NCI-H524 treated with DMSO at 0.1 percent for 48 hours (cell line): ENCODE measurements at regions not wholly inside any gene's neighbourhood (a gene's known extent, or its start where the extent isn't known, plus 50 kb on each side); places are given as distances from the start of the nearest gene placed in this dataset.
"Not testable (repeated sequence)": the region's sequence is repeated elsewhere in the genome, so short reads cannot be mapped to it uniquely, and the experiment has no call there.

ENCODE experiments used
- DNase-seq: peaks from one replicate; lab custom pipeline; 2025; lab: John Stamatoyannopoulos, UW

DNA sequence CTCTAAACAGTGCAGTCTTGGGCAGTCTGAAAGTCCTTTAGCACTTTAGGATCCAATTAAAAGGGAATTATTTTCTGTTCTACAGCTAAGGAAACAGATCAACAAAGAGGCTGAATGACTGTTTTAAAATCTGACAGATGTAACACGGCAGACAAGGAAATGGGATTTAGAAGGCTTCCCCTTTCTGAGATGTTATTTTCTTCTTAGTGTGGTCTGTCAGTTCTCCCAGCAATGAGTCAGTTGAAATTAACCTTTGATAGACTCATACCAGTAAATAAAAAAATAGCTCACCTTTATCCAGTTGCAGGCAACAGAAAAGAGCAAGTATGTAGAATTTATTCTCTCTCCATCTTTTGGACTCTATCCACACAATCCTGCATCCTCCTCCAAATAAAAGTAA is 98.1 kb downstream of the NEDD1 start:
- DNase-seq, result no peak

DNA sequence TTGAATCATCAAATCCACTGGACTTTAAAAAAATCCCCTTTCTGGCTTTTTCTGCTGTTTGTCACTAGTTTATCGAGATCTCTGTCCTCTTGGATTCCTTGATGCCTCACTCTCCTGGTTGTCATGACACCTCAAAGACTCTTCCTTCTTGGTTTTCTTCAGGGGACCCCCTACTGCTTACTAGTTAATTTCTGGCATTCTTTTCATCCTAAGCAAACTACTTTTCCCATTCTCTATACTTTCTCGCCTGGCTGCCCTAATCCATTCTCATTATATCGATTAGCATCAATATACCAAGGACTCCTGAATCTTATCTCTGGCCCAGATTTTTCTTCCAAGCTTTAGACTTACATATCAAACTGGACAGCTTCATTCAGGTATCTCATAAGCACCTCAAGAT is 98.6 kb downstream of the NEDD1 start:
- DNase-seq, result no peak

DNA sequence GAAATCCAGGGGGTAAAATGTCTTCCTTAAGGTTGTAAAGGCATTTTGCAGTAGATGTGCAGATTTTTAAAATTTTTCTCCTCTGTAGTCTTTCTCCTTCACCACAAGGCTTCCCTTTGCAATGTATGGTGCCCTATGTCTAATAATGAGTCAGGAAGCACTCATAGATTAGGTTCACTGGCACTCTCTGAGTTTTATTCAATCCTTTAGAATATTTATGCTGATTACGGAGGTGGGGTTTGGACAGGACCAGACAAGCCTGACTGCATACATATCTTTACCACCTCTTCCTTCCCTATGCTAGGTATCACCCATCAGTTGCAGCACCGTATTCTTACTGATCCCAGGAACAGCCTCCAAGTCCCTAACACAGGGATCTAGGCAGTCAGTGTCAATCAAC is 99.5 kb downstream of the NEDD1 start:
- DNase-seq, result no peak

DNA sequence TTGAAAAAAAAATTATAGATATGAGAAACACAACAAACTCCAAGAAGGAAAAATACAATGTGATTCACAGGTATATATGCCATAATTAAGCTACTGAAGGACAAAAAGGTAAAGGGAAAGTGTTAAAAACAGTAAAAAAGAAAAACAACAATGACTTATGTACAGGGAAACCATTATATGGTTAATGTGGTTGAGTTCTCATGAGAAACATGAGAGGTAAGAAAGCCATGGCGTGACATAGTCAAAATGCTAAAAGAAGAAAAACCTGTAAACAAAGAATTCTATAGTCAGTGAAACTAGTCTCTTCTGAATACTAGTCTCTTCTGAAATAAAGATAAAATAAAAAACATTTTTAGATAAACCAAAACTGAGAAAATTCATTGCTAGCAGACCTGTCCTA is 109.1 kb downstream of the NEDD1 start:
- no peak for DNase-seq

DNA sequence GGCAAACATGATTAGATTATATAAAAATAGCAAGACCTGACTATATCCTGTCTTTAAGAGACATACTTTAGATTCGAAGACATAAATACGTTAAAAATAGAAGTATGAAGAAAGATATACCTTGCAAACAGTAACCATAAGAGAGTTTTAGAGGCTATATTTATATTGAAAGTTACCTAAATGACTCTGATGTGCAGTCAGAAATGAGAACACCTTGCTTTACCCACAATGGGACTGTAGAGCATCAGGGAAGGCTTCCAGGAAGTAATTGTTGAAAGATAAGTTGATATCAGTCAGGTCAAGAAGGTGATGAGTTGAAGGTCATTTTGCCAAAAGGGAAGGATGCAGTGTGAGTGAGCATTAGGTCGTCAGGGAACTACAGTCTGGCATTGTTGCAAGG is 110.2 kb downstream of the NEDD1 start:
- DNase-seq, result no peak

DNA sequence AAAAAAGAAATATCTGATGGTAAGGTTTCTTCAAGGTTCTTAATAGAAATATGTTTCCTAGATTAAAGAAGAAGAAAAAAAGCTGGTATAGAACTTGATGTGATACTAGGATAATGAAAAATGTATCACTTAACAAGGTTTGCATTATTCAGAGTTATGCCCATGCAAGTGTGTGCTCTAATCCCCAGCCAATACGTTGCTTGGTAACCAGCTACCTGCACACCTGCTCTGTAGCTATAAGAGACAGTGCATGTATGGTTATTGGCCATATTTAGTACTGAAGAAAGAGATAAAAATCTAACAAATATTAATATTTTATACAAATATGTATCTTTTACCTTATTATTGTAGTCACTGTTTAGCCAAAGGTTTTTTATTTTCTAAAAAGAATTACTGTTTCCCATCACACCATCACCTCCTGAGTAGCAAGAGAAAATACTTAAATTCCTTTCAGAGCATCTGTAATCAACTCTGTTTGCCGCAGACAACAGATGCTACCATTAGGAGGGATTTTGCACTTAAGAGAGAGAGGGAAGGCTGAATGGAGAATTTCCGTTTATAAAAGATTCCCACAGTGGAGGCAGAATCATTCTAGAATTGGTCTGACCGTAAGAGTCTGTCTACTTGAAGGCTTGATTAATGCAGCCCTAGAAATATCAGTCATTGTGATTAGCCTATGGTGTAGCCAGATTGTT is 115.6 kb downstream of the NEDD1 start:
- DNase-seq, result peak; percentile 41

DNA sequence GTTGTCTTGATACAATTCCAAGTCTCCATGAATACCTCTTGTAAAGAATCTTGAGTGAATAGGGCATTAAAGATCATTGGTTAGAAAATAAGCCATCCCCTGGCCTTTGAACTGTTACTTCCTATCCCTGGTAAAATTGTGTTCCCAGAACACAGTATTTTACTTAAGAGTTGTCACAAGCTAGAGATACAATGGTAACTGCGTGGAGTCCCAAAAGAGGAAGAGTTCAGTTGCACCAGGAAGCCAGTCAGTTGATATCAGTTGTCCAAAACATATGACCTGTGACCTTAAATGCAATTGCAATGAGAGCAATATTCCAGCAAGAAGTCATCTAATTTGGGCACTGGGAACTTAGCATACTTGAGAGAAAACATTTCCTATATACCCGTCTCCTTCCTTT is 117.3 kb downstream of the NEDD1 start:
- no peak for DNase-seq

DNA sequence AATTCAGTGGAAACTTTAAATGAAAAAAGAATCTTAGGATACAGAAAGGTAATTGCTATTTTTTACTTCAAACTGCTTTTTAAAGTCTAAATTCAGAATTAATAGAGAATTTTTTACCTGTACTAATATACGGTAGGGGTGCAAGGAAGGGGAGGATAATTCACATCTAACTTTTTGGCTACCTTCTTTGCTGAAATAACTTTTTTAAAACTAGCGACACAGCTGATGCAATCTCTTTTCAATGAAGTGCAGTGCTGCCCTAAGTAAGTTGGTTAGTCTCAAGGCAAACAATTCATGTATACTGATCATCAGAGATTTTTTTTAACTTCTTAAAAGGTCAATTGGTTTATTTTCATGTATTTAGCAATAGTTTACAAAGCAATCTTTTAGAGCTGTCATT is 119.8 kb downstream of the NEDD1 start:
- DNase-seq, result no peak

DNA sequence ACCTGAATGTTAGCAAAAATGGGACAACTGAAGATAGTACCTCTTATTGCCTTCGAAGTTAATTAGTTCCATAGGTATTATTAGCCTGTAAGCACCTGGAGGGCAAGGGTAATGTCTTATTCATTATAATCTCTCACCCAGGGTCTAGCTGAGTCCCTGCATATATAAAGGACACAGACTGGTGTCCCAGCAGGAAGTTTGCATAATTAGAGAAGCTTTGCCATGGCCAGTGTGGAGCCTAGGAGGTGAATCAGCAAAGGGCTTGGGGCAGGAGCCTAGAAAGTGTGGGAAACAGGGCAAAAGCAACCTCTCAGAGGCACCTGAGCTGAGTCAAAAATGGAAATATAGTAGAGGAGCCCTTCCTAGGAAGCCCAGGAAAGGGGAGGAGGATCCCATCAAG is 120.4 kb downstream of the NEDD1 start:
- DNase-seq, result no peak

DNA sequence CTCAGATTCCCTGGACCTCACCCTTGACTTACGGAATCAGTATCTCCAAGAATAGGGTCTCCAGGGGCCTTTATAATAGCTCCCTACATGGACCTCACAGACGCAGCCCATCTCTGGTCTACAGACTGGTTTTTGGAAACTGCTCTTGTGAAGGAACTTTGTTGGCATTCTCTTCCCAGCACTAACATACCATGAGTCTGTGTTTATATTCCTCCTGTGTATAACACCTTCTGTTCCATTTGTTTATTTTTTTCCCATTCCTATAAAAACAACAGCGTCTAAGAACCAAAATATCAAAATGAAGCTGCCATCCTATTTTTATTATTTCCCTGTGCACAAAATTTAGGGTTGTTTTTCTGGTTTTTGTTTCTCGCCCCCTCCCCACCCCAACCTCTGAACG is 131.1 kb downstream of the NEDD1 start:
- DNase-seq, result no peak

DNA sequence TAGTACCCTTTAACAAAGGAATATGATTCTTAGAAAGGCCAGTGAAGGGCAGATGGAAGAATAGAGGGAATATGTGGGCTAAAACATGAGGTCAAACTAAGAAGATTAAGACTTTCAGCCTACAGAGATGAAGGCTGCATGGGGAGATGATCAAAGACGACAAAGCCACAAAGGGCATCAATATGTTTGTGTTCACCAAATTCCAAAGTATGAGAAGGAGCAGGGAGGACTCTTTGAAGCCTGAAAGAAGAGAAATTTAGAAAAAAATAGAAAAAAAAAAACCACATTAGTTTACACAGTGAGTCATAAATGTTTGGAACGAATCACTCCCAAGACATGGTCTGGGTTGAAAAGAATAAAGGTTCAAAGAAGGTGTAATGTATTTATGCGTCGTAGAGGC is 131.8 kb downstream of the NEDD1 start:
- DNase-seq, result no peak

DNA sequence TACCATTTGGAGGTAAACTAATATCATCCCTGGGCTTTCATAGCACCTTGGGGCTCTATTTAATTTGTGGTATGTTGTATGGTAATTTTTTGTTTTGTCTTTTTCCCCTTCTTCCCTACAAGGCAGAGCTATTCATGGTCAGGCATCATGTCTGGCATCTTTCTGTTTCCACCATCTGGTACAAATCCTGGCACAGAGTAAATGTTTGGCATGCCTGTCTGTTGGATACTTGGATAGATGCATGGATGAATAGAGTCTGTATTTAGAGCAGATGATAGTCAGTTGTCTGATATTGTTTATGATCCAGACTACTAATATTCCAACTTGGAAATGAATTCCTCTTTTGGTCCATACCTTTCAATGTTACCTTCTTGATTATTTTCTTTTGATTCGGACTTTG is 139.8 kb downstream of the NEDD1 start:
- no peak for DNase-seq

DNA sequence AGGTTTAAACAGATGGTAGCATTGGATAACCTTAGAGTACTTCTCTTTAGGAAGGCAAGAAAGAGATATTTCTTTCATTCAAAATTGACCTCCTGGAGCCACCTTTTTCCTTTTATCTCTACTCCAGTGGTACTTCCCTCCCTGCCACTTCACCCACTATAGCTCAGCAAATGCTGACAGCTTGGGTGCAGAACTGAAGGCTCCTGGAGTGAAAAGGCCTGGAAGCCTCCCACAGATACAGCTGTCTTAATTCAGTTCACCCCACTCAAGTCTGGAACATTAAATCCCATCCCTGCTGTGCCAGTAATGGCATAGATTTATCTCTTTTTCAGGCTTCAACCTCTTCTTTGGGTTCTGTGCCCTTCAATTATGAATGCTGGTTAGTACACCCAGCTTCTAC is 140.3 kb downstream of the NEDD1 start:
- DNase-seq, result no peak

DNA sequence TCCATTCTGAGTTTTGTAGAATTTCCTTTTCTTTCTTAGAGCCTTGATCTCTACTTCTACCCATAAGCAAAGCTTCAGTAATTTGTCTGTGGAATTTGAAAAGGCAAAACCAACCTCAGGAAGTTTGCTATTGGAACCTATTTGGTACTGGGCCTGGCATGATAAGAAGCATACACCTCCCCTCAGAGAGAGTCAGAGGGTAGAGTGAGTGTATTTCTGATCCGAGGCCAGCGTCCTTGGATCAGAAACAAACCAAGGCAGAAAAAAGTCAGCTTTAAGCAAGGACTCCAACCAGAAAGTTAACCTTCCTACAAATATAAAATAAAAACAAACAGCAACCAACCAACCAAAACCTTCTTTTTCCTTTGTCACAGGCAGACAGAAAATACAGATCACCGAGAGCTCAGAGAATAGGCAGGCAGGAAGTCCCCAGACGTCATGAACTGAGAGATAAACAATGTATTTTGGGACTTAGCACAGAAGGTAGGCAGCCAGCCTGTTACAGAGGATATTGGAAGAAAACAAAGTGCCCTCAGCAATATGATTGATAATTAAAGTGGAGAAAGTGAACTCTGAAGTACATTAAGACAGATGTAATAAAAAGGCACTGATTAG is 141.5 kb downstream of the NEDD1 start:
- no peak for DNase-seq

DNA sequence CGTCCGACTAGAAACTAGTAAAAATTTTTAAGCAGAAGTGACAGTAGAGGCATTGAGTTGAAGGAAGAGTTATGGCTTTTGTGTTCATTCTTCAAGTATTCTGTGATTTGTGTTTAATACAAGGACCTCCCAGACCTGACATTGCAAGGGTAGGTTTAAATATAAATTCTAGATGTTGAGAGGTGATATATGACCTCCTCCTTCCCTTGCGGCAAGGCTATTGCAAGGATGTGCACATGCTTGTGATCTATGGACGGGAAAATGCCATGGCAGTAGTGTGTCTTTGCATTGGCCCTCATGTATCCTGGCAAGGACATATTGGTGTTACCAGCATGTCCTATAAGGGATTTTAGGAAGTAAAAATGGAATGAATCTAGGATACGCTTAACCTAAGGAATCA is 143.5 kb downstream of the NEDD1 start:
- DNase-seq, result no peak

DNA sequence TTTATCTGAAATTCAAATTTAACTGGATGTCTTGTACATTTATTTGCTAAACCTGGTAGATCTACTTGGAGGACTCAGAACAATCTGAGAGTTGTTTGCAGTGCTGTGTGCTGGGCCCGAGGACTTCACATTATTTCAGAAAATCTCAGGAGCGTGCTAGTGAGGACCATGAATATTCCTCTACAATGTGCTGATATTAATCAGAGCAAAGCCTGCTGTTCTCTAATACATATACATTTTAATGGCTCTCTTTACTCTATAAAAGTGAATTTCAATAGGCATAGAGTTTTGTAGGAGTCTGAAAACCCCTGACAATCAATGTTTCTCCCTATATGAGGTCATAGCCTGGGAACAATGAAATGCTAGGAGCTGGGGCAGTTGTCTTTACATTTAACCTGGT is 144.3 kb downstream of the NEDD1 start:
- DNase-seq, result no peak

DNA sequence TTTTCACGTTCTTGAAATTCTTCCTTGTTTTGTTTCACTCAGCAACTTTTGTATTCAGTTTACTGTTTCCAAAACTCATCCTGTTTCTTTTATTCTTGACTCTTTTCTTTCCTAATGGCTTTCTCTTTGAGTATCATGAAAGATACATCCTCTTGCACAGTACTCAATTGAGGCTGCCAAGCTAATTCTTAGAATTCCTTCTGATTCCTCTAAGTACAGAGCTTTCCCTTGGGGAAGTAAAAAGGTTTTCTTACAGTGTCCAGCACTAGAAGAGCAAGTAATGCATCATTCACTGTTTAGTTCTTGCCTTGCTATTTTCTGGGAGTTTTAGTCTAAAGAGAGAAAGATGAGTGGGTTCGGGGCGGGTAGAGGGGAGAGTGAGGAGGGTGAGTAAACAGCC is 154.1 kb downstream of the NEDD1 start:
- no peak for DNase-seq

DNA sequence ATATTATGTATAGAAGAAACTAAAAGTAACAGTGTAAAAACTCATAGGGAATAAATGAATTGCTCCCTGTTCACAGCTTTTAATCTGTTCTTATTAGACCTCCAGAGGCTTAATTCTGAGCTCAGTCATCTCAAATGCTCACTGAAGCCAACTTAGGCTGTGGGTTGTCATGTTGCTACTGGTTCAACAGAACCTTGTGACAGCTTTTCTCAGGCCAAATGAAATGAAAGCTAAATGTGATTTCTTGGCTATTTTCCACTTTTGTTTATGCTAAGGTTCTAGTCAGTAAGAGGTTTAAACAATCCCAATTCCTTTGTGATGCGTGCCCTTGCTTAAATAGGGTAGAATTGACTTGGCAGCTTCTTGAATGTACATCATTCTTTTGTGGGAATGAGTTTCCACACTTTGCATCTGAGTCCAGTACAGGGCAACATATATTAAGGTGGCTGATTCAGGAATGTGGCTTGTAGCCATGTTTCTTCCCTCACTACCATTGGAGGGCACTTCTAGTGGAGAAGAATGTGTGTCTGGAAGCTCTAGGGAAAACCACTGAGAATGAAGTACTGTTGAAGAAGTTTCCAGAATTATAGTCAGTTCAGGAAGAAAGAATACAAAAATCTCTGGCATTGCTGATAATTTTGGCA is 156.4 kb downstream of the NEDD1 start:
- DNase-seq, result no peak

DNA sequence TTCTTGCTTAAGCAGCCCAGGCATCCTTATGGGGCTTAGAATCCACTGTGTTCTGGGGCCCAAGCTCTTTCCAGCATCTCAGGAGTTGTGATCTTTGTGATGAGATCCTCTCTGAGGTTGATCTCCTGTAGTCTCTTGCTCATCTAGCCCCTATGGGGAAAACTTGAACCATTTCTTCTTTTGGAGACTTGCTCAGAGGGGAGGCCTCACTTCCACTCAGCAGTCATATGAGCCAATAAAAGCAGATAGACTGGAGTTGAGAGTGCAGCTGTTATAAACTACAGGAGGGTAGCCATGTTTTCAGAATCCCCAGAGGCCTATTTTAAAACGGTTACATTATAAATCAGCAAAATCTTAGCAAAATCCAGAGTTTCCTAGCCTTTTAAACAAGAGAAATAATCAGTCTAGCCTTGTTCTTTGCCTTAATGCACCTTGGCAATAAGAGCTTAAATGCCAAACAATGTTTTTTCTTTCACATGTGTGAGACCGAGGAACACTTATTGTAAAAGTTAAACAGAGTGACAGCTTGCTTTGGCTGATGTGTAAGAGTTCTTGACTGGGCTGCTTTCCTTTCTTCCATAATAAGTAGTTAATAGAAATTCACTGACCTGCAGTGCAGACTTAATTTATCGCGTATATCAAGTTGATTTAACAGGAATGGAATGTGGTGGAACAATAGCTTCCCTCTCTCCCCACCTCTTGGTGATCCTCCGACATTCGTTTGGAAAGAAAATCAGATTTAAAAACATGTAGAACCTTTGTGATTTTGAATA is 168.3 kb downstream of the NEDD1 start:
- no peak for DNase-seq

DNA sequence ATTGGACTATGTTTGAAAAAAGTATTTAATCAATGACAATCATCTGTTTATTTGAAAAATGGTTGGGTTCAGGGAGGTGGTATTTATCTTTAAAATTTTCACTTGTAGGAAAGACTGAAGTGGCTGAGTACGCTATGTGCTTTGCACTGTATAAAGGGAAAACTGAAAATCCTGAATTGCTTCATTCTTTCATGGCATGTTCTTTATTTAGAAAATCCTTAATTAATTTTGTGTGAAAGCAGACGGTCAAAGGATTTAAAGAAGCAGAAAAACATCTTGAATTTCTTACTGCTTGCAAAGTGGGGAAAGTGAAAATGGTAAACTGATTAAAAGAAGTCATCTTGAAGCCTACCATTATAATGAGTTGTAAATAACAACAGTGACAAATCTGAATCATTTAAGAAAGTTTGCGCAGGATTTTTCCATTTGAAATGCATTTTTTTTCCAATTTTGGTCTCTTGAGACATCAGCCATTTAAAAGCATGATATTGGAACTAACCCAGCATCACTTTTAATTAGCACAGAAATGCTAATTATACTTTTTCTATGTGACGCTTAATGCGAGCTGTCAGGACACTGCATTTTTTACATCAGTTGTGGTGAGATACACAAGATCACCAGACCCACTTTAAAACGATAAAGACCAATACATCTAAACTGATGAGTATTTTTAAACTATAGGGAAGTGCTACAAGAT is 169.0 kb downstream of the NEDD1 start:
- DNase-seq, result no peak

DNA sequence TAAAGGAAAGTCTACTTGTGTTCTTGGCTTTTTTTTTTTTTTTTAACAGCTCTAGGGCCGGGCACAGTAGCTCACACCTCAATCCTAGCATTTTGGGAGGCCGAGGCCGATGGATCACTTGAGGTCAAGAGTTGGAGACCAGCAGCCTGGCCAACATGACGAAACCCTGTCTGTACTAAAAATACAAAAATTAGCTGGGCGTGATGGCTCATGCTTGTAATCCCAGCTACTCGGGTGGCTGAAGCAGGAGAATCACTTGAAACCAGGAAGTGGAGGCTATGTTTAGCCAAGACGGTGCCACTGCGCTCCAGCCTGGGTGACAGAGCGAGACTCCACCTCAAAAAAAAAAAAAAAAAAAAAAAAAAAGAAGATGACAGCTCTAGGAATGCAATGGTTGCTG is 169.9 kb downstream of the NEDD1 start:
- DNase-seq, result not testable (repeated sequence)

DNA sequence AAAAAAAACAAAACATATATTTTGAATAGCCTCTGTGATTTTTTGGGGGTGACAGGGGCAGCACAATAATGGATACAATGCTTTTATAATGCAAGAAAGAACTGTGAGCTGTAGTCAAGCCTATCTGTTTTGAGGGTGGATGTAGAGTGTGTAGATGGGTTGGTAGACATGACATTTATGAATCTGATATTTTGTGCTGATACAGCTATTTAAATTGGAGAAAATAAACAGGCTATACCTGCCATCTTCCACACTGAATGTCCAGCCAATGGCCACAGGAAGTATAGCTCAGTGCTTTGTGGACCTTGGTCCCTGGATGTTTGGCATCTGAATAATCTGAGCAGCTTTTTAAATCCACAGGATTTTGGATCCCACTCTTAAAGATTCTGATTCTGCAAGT is 175.0 kb downstream of the NEDD1 start:
- no peak for DNase-seq
